ENCODE measurements at regions not wholly inside any gene's neighbourhood (a gene's known extent, or its start where the extent isn't known, plus 50 kb on each side); places are given as distances from the start of the nearest gene placed in this dataset.

GRCh38 chr1:199167460-199167859, 528.6 kb downstream of the PTPRC start:
- in situ Hi-C loops (cut with MboI; ENCODE audit: low pct_unique_long_range_greater_than_20kb, low sequenced_read_pairs, unreplicated experiment), result no loop called here
- no peak for DNase-seq (ENCODE audit: low spot score)
- no peak for TF ChIP-seq CTCF (IDR thresholded peaks at IDR 0.05; ENCODE audit: extremely low read depth, insufficient read depth, missing control alignments)

GRCh38 chr1:199168888-199169585, 530.2 kb downstream of the PTPRC start:
- no peak for TF ChIP-seq CTCF (IDR thresholded peaks at IDR 0.05; ENCODE audit: extremely low read depth, insufficient read depth, missing control alignments)
- DNase-seq (ENCODE audit: low spot score), result no peak
- in situ Hi-C loops (cut with MboI; ENCODE audit: low pct_unique_long_range_greater_than_20kb, low sequenced_read_pairs, unreplicated experiment), result no loop called here

GRCh38 chr1:199170711-199171110, 531.9 kb downstream of the PTPRC start:
- TF ChIP-seq CTCF (IDR thresholded peaks at IDR 0.05; ENCODE audit: extremely low read depth, insufficient read depth, missing control alignments), result no peak
- DNase-seq (ENCODE audit: low spot score), result no peak
- in situ Hi-C loops (cut with MboI; ENCODE audit: low pct_unique_long_range_greater_than_20kb, low sequenced_read_pairs, unreplicated experiment), result no loop called here

- in situ Hi-C loops (cut with MboI; ENCODE audit: low pct_unique_long_range_greater_than_20kb, low sequenced_read_pairs, unreplicated experiment), result no loop called here
- DNase-seq (ENCODE audit: low spot score), result no peak
- TF ChIP-seq CTCF (IDR thresholded peaks at IDR 0.05; ENCODE audit: extremely low read depth, insufficient read depth, missing control alignments), result no peak
Observed at GRCh38 chr1:199172171-199173124, 533.6 kb downstream of the PTPRC start.

- in situ Hi-C loops (cut with MboI; ENCODE audit: low pct_unique_long_range_greater_than_20kb, low sequenced_read_pairs, unreplicated experiment), result no loop called here
- TF ChIP-seq CTCF (IDR thresholded peaks at IDR 0.05; ENCODE audit: extremely low read depth, insufficient read depth, missing control alignments), result no peak
- DNase-seq (ENCODE audit: low spot score), result peak; percentile 46
Observed at GRCh38 chr1:199173356-199173755, 534.5 kb downstream of the PTPRC start.

- no peak for DNase-seq (ENCODE audit: low spot score)
- no peak for TF ChIP-seq CTCF (IDR thresholded peaks at IDR 0.05; ENCODE audit: extremely low read depth, insufficient read depth, missing control alignments)
- in situ Hi-C loops (cut with MboI; ENCODE audit: low pct_unique_long_range_greater_than_20kb, low sequenced_read_pairs, unreplicated experiment), result no loop called here
Observed at GRCh38 chr1:199174336-199174735, 535.5 kb downstream of the PTPRC start.

Data from GM13977 (cell line).